Skeletal muscle satellite cell (primary cell): ENCODE measurements at regions not wholly inside any gene's neighbourhood (a gene's known extent, or its start where the extent isn't known, plus 50 kb on each side); places are given as distances from the start of the nearest gene placed in this dataset.
"Not testable (repeated sequence)": the region's sequence is repeated elsewhere in the genome, so short reads cannot be mapped to it uniquely, and the experiment has no call there.

Experiments used
- H3K27me3 ChIP-seq: 2 replicates; pipeline ENCODE4 v1.7.0; 2013; ENCODE audit warnings: low read length; ENCODE audit not compliant: control insufficient read depth, insufficient read depth
- H3K36me3 ChIP-seq: 2 replicates; pipeline ENCODE4 v1.7.0; 2013; ENCODE audit warnings: mild to moderate bottlenecking, control low read depth, low read length; ENCODE audit not compliant: insufficient read depth
- H3K4me1 ChIP-seq: 2 replicates; pipeline ENCODE4 v1.7.0; 2013; ENCODE audit warnings: low read length; ENCODE audit not compliant: control insufficient read depth, insufficient read depth
- H3K4me2 ChIP-seq: 2 replicates; pipeline ENCODE4 v1.7.0; 2013; ENCODE audit warnings: mild to moderate bottlenecking, low read length
- H3K4me3 ChIP-seq: 2 replicates; pipeline ENCODE4 v1.7.0; 2013; ENCODE audit warnings: low read length
- H3K9ac ChIP-seq: 2 replicates; pipeline ENCODE4 v1.7.0; 2013; ENCODE audit warnings: mild to moderate bottlenecking, low read depth, low read length, moderate library complexity
- H3K9me3 ChIP-seq: replicated peaks from 2 replicates; pipeline ENCODE4 v1.7.0; 2013; ENCODE audit warnings: mild to moderate bottlenecking, control low read depth, low read length

- not testable (repeated sequence) for H3K4me1 ChIP-seq, H3K9ac ChIP-seq, H3K27me3 ChIP-seq, H3K36me3 ChIP-seq, H3K4me2 ChIP-seq, H3K4me3 ChIP-seq, H3K9me3 ChIP-seq
Measured at GRCh38 chr17:45554479-45554878, 64.0 kb upstream of the PLEKHM1 start.

- not testable (repeated sequence) for H3K4me3 ChIP-seq, H3K27me3 ChIP-seq, H3K36me3 ChIP-seq, H3K9me3 ChIP-seq, H3K9ac ChIP-seq, H3K4me1 ChIP-seq, H3K4me2 ChIP-seq
Measured at GRCh38 chr17:45558821-45559220, 68.3 kb upstream of the PLEKHM1 start.

- not testable (repeated sequence) for H3K4me3 ChIP-seq, H3K9ac ChIP-seq, H3K4me1 ChIP-seq, H3K4me2 ChIP-seq, H3K36me3 ChIP-seq, H3K27me3 ChIP-seq, H3K9me3 ChIP-seq
Measured at GRCh38 chr17:45562868-45563267, 72.3 kb upstream of the PLEKHM1 start.

GRCh38 chr17:45563283-45563682 lies 72.8 kb upstream of the PLEKHM1 start:
- not testable (repeated sequence) for H3K36me3 ChIP-seq, H3K4me1 ChIP-seq, H3K4me3 ChIP-seq, H3K27me3 ChIP-seq, H3K9me3 ChIP-seq, H3K4me2 ChIP-seq, H3K9ac ChIP-seq

GRCh38 chr17:45568275-45568674 lies 77.8 kb upstream of the PLEKHM1 start:
- not testable (repeated sequence) for H3K4me3 ChIP-seq, H3K9me3 ChIP-seq, H3K9ac ChIP-seq, H3K4me2 ChIP-seq, H3K4me1 ChIP-seq, H3K27me3 ChIP-seq, H3K36me3 ChIP-seq

DNA sequence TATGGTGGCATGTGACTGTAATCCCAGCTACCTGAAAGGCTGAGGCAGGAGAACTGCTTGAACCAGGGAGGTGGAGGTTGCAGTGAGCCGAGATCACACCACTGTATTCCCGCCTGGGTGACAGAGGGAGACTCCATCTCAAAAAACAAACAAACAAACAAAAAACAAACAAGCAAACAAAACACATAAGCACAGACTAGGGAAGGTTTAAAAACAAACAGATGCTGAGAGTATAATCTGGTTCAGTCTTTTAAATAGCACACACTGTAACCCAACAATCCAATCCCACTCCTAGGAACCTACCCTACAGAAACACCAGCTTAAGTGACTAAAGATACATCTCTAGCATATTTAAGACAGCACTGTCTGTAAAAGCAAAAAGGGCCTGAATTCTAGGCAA lies 82.8 kb upstream of the PLEKHM1 start:
- not testable (repeated sequence) for H3K4me2 ChIP-seq, H3K36me3 ChIP-seq, H3K9ac ChIP-seq, H3K9me3 ChIP-seq, H3K27me3 ChIP-seq, H3K4me3 ChIP-seq
- peaks cover 16% of the 10 kb centered on the region for H3K4me1 ChIP-seq

DNA sequence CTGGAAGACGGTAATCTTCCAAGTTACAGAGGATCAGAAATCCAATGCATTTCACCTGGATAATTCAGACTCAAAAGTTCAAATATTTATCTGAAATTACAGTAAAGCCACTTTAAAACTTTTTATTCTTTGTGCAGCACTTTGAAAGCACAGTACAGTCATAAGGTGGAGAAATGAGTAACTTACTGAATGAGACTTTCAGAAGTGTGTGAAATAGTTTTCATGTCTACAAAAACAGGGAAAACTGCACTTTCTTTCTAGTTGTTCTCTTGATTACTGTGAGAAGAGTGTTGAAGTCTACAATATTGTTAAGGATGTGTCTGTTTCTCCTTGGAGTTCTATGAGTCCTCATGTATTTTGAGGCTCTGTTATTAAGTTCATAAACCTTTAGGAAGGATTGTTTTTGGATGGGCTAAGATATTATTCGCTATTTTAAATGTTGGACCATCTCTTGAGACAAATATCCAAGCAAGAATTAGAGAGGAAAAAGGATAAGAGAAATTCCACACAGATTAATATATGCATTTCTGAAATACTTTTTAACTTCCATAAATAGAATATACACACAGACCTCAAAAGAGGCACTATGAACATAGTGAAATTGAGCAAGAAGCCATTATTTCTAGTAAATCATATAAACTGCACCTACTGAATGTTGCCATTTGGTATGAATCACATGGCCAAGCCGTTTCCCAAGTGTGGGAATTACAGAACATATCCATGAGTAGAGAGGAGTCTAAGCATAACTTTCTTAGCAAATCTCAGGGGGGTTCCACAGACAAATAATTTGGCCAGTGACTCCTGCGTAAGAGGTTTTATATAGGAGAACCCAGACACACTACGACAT lies 83.6 kb upstream of the PLEKHM1 start:
- no peaks in the 10 kb centered on the region for H3K36me3 ChIP-seq
- no peaks in the 10 kb centered on the region for H3K27me3 ChIP-seq
- peaks cover 16% of the 10 kb centered on the region for H3K4me1 ChIP-seq
- H3K4me2 ChIP-seq, result peak overlapping the region; percentile 9
- no peaks in the 10 kb centered on the region for H3K9me3 ChIP-seq
- no peak overlapping the region for H3K4me3 ChIP-seq
- no peak overlapping the region for H3K9ac ChIP-seq

GRCh38 chr17:45575126-45575885 lies 84.8 kb upstream of the PLEKHM1 start:
- Histone ChIP-seq H3K9me3 (no peaks in the 10 kb centered on the region), H3K27me3 (no peaks in the 10 kb centered on the region), H3K4me2 (no peak overlapping the region), H3K9ac (no peak overlapping the region), H3K36me3 (no peaks in the 10 kb centered on the region), H3K4me1 (peaks cover 16% of the 10 kb centered on the region), H3K4me3 (no peak overlapping the region)

- H3K9ac ChIP-seq, H3K4me2 ChIP-seq, H3K4me3 ChIP-seq, H3K27me3 ChIP-seq, H3K9me3 ChIP-seq, H3K36me3 ChIP-seq: not testable (repeated sequence)
- H3K4me1 ChIP-seq, result peaks cover 16% of the 10 kb centered on the region
Measured at GRCh38 chr17:45576527-45577307, 86.2 kb upstream of the PLEKHM1 start.

DNA sequence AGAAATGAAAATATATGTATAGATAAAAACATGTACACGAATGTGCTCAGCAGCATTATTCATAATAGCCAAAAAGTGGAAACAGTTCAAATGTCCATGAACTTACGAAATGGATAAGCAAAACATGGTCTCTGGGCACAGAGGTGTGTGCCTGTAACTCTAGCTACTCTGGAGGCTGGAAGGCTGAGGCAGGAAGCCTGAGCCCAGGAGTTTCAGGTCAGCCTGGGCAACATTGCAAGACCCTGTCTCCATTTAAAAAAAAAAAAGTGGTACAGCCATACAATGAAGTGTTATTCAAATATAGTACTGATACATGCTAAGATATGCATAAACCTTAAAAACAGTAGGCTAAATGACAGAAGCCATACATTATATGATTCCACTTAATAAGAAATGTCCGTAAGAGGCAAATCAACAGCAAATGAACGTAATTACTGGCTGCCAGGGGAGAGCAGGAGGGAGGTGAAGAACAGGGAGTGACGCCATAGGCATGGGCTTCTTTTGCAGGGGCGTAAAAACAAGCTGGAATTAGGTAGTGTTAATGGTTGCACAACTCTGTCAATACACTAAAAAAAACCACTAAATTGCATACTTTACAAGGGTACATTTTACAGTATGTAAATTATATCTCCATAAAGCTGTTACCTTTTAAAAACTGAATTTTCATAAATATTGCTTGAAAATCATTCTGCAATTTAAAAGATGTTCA lies 87.2 kb upstream of the PLEKHM1 start:
- H3K4me1 ChIP-seq, result peaks cover 17% of the 10 kb centered on the region
- no peak overlapping the region for H3K4me3 ChIP-seq
- peaks cover 3% of the 10 kb centered on the region for H3K36me3 ChIP-seq
- no peak overlapping the region for H3K4me2 ChIP-seq
- no peak overlapping the region for H3K9ac ChIP-seq
- H3K27me3 ChIP-seq, result no peaks in the 10 kb centered on the region
- H3K9me3 ChIP-seq, result no peaks in the 10 kb centered on the region
